Esophagus squamous epithelium (tissue), 5 donors: ENCODE measurements at regions not wholly inside any gene's neighbourhood (a gene's known extent, or its start where the extent isn't known, plus 50 kb on each side); places are given as distances from the start of the nearest gene placed in this dataset.

Source experiments
- DNase-seq: peaks from one replicate; lab custom pipeline; 2025; lab: John Stamatoyannopoulos, UW
- H3K27ac ChIP-seq, 4 donors: fragments of 200-600 bp; sonication (generic); one replicate each; pipeline ENCODE4 v1.5.1; 2016 to 2019; ENCODE audit warnings: mild to moderate bottlenecking in 1 of 4
- H3K27me3 ChIP-seq, 4 donors: fragments of 200-600 bp; sonication (generic); 1 replicate in 3 of 4; 2 replicates in 1 of 4; pipeline versions ENCODE4 v1.5.1 to v1.6.0; 2017 to 2021; ENCODE audit warnings: antibody characterized with exemption in 1 of 4
- H3K36me3 ChIP-seq, 3 donors: fragments of 200-600 bp; sonication (generic); one replicate each; pipeline ENCODE4 v1.5.1; 2016 to 2019
- H3K4me1 ChIP-seq, 3 donors: fragments of 200-600 bp; sonication (generic); one replicate each; pipeline ENCODE4 v1.5.1; 2017 to 2019
- H3K4me3 ChIP-seq, 4 donors: fragments of 200-600 bp; sonication (generic); 1 replicate in 3 of 4; 2 replicates in 1 of 4; pipeline ENCODE4 v1.5.1; 2016 to 2019; ENCODE audit warnings: mild to moderate bottlenecking in 2 of 4, moderate library complexity in 1 of 4
- H3K9me3 ChIP-seq, 3 donors: fragments of 200-600 bp; sonication (generic); one replicate each; pipeline ENCODE4 v1.5.1; 2016 to 2019
- POLR2A ChIP-seq, 4 donors: fragments of 450-650 bp; IDR thresholded peaks; one replicate each; pipeline ENCODE4 v1.6.1; 2017; ENCODE audit warnings: antibody characterized with exemption in 4 of 4, mild to moderate bottlenecking in 4 of 4, moderate library complexity in 3 of 4
- WGBS, 2 donors: methylation state at CpG; one replicate each; pipeline ENCODE4 v1.1.5; 2018; 5-methylcytosine and 5-hydroxymethylcytosine counted together
- intact Hi-C: fragments of 100-400 bp; cut with DNase I; formaldehyde crosslinking; loops from one replicate; pipeline ENCODE4 v1.15.0; 2022
- TF ChIP-seq, protein P1 (sequence below), 6 experiments: fragments of 450-650 bp in 4 of 6; fragments of 200-600 bp in 2 of 6; sonication (generic) in 2 of 6; IDR thresholded peaks; one replicate each; pipeline ENCODE4 v1.5.1; 2016 to 2019; ENCODE audit warnings: antibody characterized with exemption in 6 of 6, mild to moderate bottlenecking in 4 of 6, moderate library complexity in 4 of 6
- donor health status: DM: yes; HTN: yes; CAD: no.

GRCh38 chr12:40587970-40588369 lies 104.3 kb upstream of the CNTN1 start:
- no peak overlapping the region for H3K4me3 ChIP-seq
- H3K36me3 ChIP-seq = no peaks in the 10 kb centered on the region
- 62 to 65% methylated on average over 3 of the region's 3 CpGs for WGBS, 2 donors
- intact Hi-C loops = no loop called here
- H3K27ac ChIP-seq = no peak overlapping the region
- no peak for DNase-seq
- TF ChIP-seq POLR2A (IDR thresholded peaks at IDR 0.05) = no peak
- TF ChIP-seq, protein P1, sequence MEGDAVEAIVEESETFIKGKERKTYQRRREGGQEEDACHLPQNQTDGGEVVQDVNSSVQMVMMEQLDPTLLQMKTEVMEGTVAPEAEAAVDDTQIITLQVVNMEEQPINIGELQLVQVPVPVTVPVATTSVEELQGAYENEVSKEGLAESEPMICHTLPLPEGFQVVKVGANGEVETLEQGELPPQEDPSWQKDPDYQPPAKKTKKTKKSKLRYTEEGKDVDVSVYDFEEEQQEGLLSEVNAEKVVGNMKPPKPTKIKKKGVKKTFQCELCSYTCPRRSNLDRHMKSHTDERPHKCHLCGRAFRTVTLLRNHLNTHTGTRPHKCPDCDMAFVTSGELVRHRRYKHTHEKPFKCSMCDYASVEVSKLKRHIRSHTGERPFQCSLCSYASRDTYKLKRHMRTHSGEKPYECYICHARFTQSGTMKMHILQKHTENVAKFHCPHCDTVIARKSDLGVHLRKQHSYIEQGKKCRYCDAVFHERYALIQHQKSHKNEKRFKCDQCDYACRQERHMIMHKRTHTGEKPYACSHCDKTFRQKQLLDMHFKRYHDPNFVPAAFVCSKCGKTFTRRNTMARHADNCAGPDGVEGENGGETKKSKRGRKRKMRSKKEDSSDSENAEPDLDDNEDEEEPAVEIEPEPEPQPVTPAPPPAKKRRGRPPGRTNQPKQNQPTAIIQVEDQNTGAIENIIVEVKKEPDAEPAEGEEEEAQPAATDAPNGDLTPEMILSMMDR (IDR thresholded peaks at IDR 0.05) = no peak
- H3K27me3 ChIP-seq = no peaks in the 10 kb centered on the region
- no peaks in the 10 kb centered on the region for H3K9me3 ChIP-seq
- no peaks in the 10 kb centered on the region for H3K4me1 ChIP-seq

DNA sequence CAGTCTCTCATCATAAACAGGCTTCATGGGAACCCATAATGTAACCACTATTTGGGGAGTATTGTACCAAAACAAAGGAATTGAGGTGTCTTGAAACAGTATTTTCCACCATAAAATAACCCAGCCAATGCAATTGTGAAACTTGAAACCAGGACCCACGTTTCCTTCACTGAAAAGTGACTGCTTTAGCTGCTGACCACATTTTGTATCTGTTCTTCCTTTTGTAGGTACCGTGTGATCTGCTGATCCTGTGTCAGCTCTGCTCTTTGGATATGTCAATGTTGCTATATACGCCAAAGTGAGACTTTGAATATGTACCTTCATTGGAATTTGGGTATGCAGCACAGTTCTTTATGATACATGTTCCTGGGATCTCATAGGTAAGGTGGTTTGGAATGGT lies 95.1 kb upstream of the CNTN1 start:
- 52 to 67% methylated on average over 3 of the region's 3 CpGs for WGBS, 2 donors
- H3K9me3 ChIP-seq = no peaks in the 10 kb centered on the region
- no peak for TF ChIP-seq POLR2A (IDR thresholded peaks at IDR 0.05)
- TF ChIP-seq, protein P1 (IDR thresholded peaks at IDR 0.05) = no peak

DNA sequence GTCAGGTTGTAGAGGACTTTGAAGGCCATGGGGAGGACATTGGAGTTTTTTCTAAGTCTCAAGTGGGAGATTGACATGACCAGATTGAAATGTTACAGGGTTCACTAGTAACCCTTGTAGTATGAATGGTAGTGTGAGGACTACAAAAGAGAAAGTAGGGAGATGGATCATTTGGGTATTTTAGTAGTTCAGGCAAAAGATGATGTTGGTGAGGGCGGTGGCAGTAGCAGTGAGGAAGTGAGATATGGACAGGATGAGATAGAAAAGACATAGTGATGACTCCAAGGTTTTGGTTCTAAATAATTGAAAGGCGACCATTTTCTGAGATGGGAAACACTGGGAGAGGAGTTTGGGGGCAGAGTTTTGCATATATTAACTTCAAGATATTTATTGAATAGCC lies 94.2 kb upstream of the CNTN1 start:
- DNase-seq = no peak
- H3K27me3 ChIP-seq = no peaks in the 10 kb centered on the region
- intact Hi-C loops = no loop called here
- H3K9me3 ChIP-seq = no peaks in the 10 kb centered on the region
- H3K4me1 ChIP-seq = no peaks in the 10 kb centered on the region
- H3K4me3 ChIP-seq = no peak overlapping the region
- TF ChIP-seq POLR2A (IDR thresholded peaks at IDR 0.05) = no peak
- TF ChIP-seq, protein P1 (IDR thresholded peaks at IDR 0.05) = no peak
- WGBS, 2 donors = 71 to 77% methylated on average over 2 of the region's 2 CpGs
- no peak overlapping the region for H3K27ac ChIP-seq
- no peaks in the 10 kb centered on the region for H3K36me3 ChIP-seq

More for the DNA sequence above, 95.1 kb upstream of the CNTN1 start:
- Histone ChIP-seq H3K27ac (no peak overlapping the region), H3K27me3 (no peaks in the 10 kb centered on the region), H3K36me3 (no peaks in the 10 kb centered on the region), H3K4me3 (no peak overlapping the region), H3K4me1 (no peaks in the 10 kb centered on the region)
- intact Hi-C loops = no loop called here
- DNase-seq = no peak

DNA sequence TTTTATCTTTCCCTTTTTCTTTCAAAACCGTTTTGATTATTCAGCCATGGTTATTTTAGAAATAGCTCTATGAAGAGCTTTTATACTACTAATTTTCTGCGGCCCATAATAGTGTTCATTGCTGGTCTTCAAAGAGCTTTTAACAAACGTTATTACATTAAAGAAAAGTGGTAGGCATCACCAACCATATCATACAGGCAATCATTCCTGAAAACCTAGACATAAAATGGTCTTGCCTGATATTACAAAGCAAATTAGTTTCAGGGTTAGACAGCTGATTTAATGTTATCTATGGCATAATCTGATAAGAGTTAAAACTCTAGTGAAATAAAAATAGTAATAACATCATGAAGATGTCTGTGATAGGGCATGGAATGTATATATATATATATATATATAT lies 89.7 kb upstream of the CNTN1 start:
- Histone ChIP-seq H3K36me3 (no peaks in the 10 kb centered on the region), H3K9me3 (no peaks in the 10 kb centered on the region), H3K27me3 (no peaks in the 10 kb centered on the region), H3K4me3 (no peak overlapping the region), H3K4me1 (no peaks in the 10 kb centered on the region), H3K27ac (no peak overlapping the region)
- no peak for DNase-seq
- no peak for TF ChIP-seq POLR2A (IDR thresholded peaks at IDR 0.05)
- TF ChIP-seq, protein P1 (IDR thresholded peaks at IDR 0.05) = no peak
- WGBS, 2 donors = 58 to 65% methylated on average over 3 of the region's 3 CpGs
- intact Hi-C loops = no loop called here

- no peaks in the 10 kb centered on the region for H3K27me3 ChIP-seq
- H3K9me3 ChIP-seq = no peaks in the 10 kb centered on the region
- H3K4me1 ChIP-seq = no peaks in the 10 kb centered on the region
- no peak overlapping the region for H3K4me3 ChIP-seq
- H3K36me3 ChIP-seq = no peaks in the 10 kb centered on the region
- intact Hi-C loops = no loop called here
- H3K27ac ChIP-seq = no peak overlapping the region
- no peak for TF ChIP-seq POLR2A (IDR thresholded peaks at IDR 0.05)
- TF ChIP-seq, protein P1 (IDR thresholded peaks at IDR 0.05) = no peak
- no peak for DNase-seq
These were observed 77.3 kb upstream of the CNTN1 start for GRCh38 chr12:40614923-40615322.
